Hepatocyte (in vitro differentiated cells): ENCODE measurements at regions not wholly inside any gene's neighbourhood (a gene's known extent, or its start where the extent isn't known, plus 50 kb on each side); places are given as distances from the start of the nearest gene placed in this dataset.

Source experiments
- DNase-seq: peaks from one replicate; pipeline ENCODE4 v3.0.0-alpha.2; 2016; ENCODE audit warnings: low spot score
- H2AFZ ChIP-seq: fragments of 200-600 bp; sonication (generic); 2 replicates; pipeline ENCODE4 v1.6.0; 2016; ENCODE audit warnings: antibody characterized with exemption, mild to moderate bottlenecking
- H3K27ac ChIP-seq: fragments of 200-600 bp; sonication (generic); 2 replicates; pipeline ENCODE4 v1.5.1; 2016; ENCODE audit warnings: mild to moderate bottlenecking
- H3K27me3 ChIP-seq: fragments of 200-600 bp; sonication (generic); 2 replicates; pipeline ENCODE4 v1.6.1; 2016
- H3K36me3 ChIP-seq: fragments of 200-600 bp; sonication (generic); replicated peaks from 2 replicates; pipeline ENCODE4 v1.5.1; 2016; ENCODE audit warnings: low read depth; ENCODE audit not compliant: insufficient read depth
- H3K4me1 ChIP-seq: fragments of 200-600 bp; sonication (generic); 2 replicates; pipeline ENCODE4 v1.5.1; 2016; ENCODE audit warnings: mild to moderate bottlenecking, moderate library complexity; ENCODE audit not compliant: insufficient read depth
- H3K4me2 ChIP-seq: fragments of 200-600 bp; sonication (generic); 2 replicates; pipeline ENCODE4 v1.6.0; 2016
- H3K4me3 ChIP-seq: fragments of 200-600 bp; sonication (generic); 2 replicates; pipeline ENCODE4 v1.5.1; 2016; ENCODE audit warnings: mild to moderate bottlenecking
- H3K79me2 ChIP-seq: fragments of 200-600 bp; sonication (generic); 2 replicates; pipeline ENCODE4 v1.6.0; 2017; ENCODE audit warnings: mild to moderate bottlenecking
- H3K9me2 ChIP-seq: fragments of 200-600 bp; sonication (generic); replicated peaks from 2 replicates; pipeline ENCODE4 v1.6.0; 2017; ENCODE audit warnings: mild to moderate bottlenecking; ENCODE audit not compliant: insufficient read depth
- H3K9me3 ChIP-seq: fragments of 200-600 bp; sonication (generic); 2 replicates; pipeline ENCODE4 v1.5.1; 2016; ENCODE audit warnings: low read depth, mild to moderate bottlenecking
- H4K20me1 ChIP-seq: fragments of 200-600 bp; sonication (generic); 2 replicates; pipeline ENCODE4 v1.6.0; 2016; ENCODE audit warnings: mild to moderate bottlenecking; ENCODE audit not compliant: insufficient read depth, poor library complexity, severe bottlenecking
- EZH2 ChIP-seq: fragments of 200-600 bp; sonication (generic); IDR thresholded peaks from 2 replicates; pipeline ENCODE4 v1.6.1; 2016; ENCODE audit warnings: antibody characterized with exemption, mild to moderate bottlenecking, borderline replicate concordance
- EZH2phosphoT487 ChIP-seq: fragments of 200-600 bp; sonication (generic); IDR thresholded peaks from one replicate; pipeline ENCODE4 v1.6.1; 2018; ENCODE audit warnings: antibody characterized with exemption, mild to moderate bottlenecking, low read depth, moderate library complexity; ENCODE audit not compliant: unreplicated experiment, severe bottlenecking
- WGBS: methylation state at CpG from one replicate; pipeline ENCODE4 v1.1.6; 2016; ENCODE audit warnings: low lambda C conversion rate; ENCODE audit errors: missing lambda C conversion rate; 5-methylcytosine and 5-hydroxymethylcytosine counted together
- TF ChIP-seq, protein P1 (sequence below): fragments of 200-600 bp; sonication (generic); IDR thresholded peaks from 2 replicates; pipeline ENCODE4 v1.5.1; 2016; ENCODE audit warnings: antibody characterized with exemption, mild to moderate bottlenecking; ENCODE audit not compliant: poor library complexity

DNA sequence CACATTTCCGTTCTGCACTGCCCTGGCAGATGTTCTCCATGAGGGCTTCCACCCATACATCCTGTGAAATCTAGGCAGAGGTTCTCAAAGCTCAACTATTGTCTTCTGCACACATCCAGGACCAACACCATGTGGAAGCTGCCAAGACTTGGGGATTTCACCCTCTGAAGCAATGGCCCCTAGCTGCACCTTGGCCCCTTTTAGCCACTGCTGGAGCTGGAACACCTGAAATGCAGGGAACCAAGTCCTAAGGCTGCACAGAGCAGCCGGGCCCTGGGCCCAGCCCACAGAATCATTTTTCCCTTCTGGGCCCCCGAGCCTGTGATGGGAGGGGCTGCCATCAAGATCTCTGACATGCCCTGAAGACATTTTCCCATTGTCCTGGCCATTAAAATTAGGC, 228.7 kb downstream of the ANXA1 start:
- 68% methylated on average over 3 of the region's 3 CpGs for WGBS

DNA sequence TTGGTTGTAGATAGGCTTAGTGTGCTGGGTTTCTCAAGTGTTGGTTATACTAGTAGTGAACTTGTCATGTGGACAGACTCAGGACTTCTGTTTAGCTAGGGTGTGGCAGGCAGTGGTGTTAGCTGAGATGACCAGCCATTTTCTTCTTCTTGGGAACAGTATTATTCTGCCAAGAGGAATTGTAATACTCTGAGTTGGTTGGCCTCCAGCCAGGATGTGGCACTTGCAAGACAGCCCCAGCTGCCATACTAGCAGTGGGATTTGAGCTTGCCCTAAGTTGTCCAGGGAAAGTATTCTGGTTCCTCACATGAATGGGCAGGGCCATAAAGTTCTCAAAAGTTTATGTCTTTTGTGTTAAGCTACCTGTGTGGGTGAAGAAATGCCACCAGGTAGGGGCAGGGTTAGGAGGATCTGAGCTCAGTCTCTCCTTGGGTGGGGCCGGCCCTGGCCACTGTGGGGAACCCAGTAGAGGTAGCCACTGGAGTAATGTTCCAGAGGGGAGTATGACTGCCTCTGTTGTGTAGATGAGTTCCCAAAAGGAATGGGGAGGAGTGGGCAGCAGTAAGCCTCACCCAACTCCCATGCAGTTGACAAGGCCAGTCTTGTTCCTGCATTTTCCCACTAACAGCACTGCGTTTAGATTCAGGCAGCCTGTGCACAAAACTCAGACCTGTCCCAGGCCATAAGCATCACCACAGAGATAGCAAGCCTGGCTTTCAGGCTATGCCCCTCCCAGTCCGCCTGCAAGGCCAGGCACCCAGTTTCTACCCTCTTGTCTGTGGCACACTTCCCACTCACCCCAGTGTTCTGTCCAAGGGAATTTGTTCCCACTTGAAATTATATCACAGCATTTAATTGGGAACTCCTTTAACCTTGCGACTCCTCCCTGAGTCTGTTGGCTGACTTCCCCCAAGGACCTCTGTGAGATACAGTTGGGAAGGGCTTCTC, 250.7 kb downstream of the ANXA1 start:
- H3K27ac ChIP-seq, result no peak overlapping the region
- H3K36me3 ChIP-seq, result no peaks in the 10 kb centered on the region
- H3K4me1 ChIP-seq, result no peaks in the 10 kb centered on the region
- no peak overlapping the region for H3K4me2 ChIP-seq
- no peak overlapping the region for H3K4me3 ChIP-seq
- no peaks in the 10 kb centered on the region for H3K9me3 ChIP-seq
- H3K9me2 ChIP-seq, result no peaks in the 10 kb centered on the region
- no peak overlapping the region for H2AFZ ChIP-seq
- DNase-seq, result no peak
- TF ChIP-seq, protein P1, sequence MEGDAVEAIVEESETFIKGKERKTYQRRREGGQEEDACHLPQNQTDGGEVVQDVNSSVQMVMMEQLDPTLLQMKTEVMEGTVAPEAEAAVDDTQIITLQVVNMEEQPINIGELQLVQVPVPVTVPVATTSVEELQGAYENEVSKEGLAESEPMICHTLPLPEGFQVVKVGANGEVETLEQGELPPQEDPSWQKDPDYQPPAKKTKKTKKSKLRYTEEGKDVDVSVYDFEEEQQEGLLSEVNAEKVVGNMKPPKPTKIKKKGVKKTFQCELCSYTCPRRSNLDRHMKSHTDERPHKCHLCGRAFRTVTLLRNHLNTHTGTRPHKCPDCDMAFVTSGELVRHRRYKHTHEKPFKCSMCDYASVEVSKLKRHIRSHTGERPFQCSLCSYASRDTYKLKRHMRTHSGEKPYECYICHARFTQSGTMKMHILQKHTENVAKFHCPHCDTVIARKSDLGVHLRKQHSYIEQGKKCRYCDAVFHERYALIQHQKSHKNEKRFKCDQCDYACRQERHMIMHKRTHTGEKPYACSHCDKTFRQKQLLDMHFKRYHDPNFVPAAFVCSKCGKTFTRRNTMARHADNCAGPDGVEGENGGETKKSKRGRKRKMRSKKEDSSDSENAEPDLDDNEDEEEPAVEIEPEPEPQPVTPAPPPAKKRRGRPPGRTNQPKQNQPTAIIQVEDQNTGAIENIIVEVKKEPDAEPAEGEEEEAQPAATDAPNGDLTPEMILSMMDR, result no peak
- TF ChIP-seq EZH2phosphoT487, result no peak
- TF ChIP-seq EZH2, result no peak
- WGBS, result 92% methylated on average over 4 of the region's 4 CpGs
- no peaks in the 10 kb centered on the region for H3K27me3 ChIP-seq
- no peaks in the 10 kb centered on the region for H3K79me2 ChIP-seq
- no peaks in the 10 kb centered on the region for H4K20me1 ChIP-seq

More for the DNA sequence above, 228.7 kb downstream of the ANXA1 start:
- no peaks in the 10 kb centered on the region for H3K4me1 ChIP-seq
- H3K4me2 ChIP-seq, result no peak overlapping the region
- no peaks in the 10 kb centered on the region for H3K9me3 ChIP-seq
- H4K20me1 ChIP-seq, result no peaks in the 10 kb centered on the region
- TF ChIP-seq, protein P1, result no peak
- TF ChIP-seq EZH2 (no peak), EZH2phosphoT487 (no peak)
- no peaks in the 10 kb centered on the region for H3K79me2 ChIP-seq
- H3K27me3 ChIP-seq, result no peaks in the 10 kb centered on the region
- no peaks in the 10 kb centered on the region for H3K36me3 ChIP-seq
- no peak overlapping the region for H2AFZ ChIP-seq
- H3K27ac ChIP-seq, result no peak overlapping the region
- H3K9me2 ChIP-seq, result no peaks in the 10 kb centered on the region
- no peak overlapping the region for H3K4me3 ChIP-seq
- DNase-seq, result no peak

DNA sequence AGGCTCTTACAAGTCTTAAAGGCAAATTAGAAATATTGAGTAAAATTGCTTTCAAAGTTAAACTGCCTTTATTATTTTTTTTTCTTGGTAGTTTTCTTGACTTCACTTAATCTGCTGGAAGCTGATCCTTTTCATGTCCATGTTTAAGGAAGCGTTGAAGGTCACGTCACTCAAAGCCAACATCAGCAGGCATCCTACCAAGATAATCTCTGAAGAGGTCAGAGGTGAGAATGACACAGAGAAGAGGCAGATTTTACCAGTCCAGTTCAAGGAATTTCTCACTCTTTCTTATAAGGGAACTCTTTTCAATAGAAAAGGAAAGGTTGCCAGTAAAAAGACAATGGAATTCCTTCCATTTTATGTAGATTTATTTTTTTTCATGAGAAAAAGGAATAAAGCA, 259.8 kb downstream of the ANXA1 start:
- 40% methylated on average over 2 of the region's 2 CpGs for WGBS
- DNase-seq, result no peak
- H3K36me3 ChIP-seq, result no peaks in the 10 kb centered on the region

More for the DNA sequence above, 259.8 kb downstream of the ANXA1 start:
- no peaks in the 10 kb centered on the region for H3K4me1 ChIP-seq
- no peak overlapping the region for H3K4me2 ChIP-seq
- no peak overlapping the region for H3K27ac ChIP-seq
- H3K9me2 ChIP-seq, result no peaks in the 10 kb centered on the region
- H3K4me3 ChIP-seq, result no peak overlapping the region
- H3K9me3 ChIP-seq, result no peaks in the 10 kb centered on the region
- TF ChIP-seq, protein P1, result no peak
- TF ChIP-seq EZH2, result no peak
- no peak for TF ChIP-seq EZH2phosphoT487
- H3K27me3 ChIP-seq, result no peaks in the 10 kb centered on the region
- no peak overlapping the region for H2AFZ ChIP-seq
- no peaks in the 10 kb centered on the region for H3K79me2 ChIP-seq
- H4K20me1 ChIP-seq, result no peaks in the 10 kb centered on the region
